ENCODE measurements at regions not wholly inside any gene's neighbourhood (a gene's known extent, or its start where the extent isn't known, plus 50 kb on each side); places are given as distances from the start of the nearest gene placed in this dataset.

GRCh38 chr13:68929075-68929745, 1178.4 kb upstream of the ATXN8OS start (continued):
- no peak for TF ChIP-seq SRF (IDR thresholded peaks at IDR 0.05; ENCODE audit: low read depth in 2 of 2, low read length in 2 of 2)
- no peak for TF ChIP-seq BACH1 (IDR thresholded peaks at IDR 0.05; ENCODE audit: borderline replicate concordance)
- TF ChIP-seq ATF3 (IDR thresholded peaks at IDR 0.05; ENCODE audit: borderline replicate concordance, extremely low read depth, low read depth, low read length) = no peak
- TF ChIP-seq ZNF622 (IDR thresholded peaks at IDR 0.05) = no peak
- no peak for TF ChIP-seq NFYB (IDR thresholded peaks at IDR 0.05; ENCODE audit: insufficient read depth, low read depth, low read length)
- TF ChIP-seq E2F8 (IDR thresholded peaks at IDR 0.05; ENCODE audit: low read depth, partially characterized antibody) = no peak
- TF ChIP-seq CHD4 (IDR thresholded peaks at IDR 0.05) = no peak
- no peak for TF ChIP-seq MYB (IDR thresholded peaks at IDR 0.05; ENCODE audit: borderline replicate concordance, low read depth, low read length)
- TF ChIP-seq ZNF207 (IDR thresholded peaks at IDR 0.05; ENCODE audit: borderline replicate concordance) = no peak
- TF ChIP-seq ZBTB11 (CRISPR knock-in tag; IDR thresholded peaks at IDR 0.05) = no peak
- no peak for TF ChIP-seq FOXM1 (IDR thresholded peaks at IDR 0.05; ENCODE audit: low read depth, low read length)
- TF ChIP-seq TAF1 (IDR thresholded peaks at IDR 0.05; ENCODE audit: borderline replicate concordance, low read depth, low read length) = no peak
- no peak for TF ChIP-seq CBFB (IDR thresholded peaks at IDR 0.05; ENCODE audit: low read depth)
